Activated CD8-positive, alpha-beta T cell treated with anti-CD3 and anti-CD28 coated beads, Interleukin-2, amount 10 ng/mL, durations not matched to agents 7 days and 5 days (primary cell): ENCODE measurements at regions not wholly inside any gene's neighbourhood (a gene's known extent, or its start where the extent isn't known, plus 50 kb on each side); places are given as distances from the start of the nearest gene placed in this dataset. TPM values are rescaled to one million over a fixed set of nuclear protein-coding genes. Genes with fewer than 3 reads are reported as not detected.

Experiments used
- ATAC-seq: fragments of 150-1000 bp; cut with Tn5 transposase; one replicate; pipeline ENCODE4 v1.10.0; 2021; ENCODE audit warnings: moderate library complexity
- CTCF ChIA-PET: fragments of 350-600 bp; sonication (Branson Sonifier 250); formaldehyde crosslinking; loops from one replicate; lab custom pipeline; 2021; ENCODE audit warnings: antibody characterized with exemption; lab: Charles Lee
- POLR2A ChIA-PET: fragments of 350-600 bp; sonication (Branson Sonifier 250); formaldehyde crosslinking; loops from one replicate; lab custom pipeline; 2021; ENCODE audit warnings: antibody characterized with exemption; lab: Charles Lee
- DNase-seq: peaks from one replicate; pipeline ENCODE4 v3.0.0-alpha.2; 2020
- H3K27ac Mint-ChIP-seq: one replicate; pipeline ENCODE4 v1.8.0; 2021; ENCODE audit warnings: mild to moderate bottlenecking, mixed read lengths
- H3K27me3 Mint-ChIP-seq: one replicate; pipeline ENCODE4 v1.8.0; 2021; ENCODE audit warnings: low read depth, mixed read lengths
- H3K36me3 Mint-ChIP-seq: one replicate; pipeline ENCODE4 v1.8.0; 2021; ENCODE audit warnings: low read depth, mixed read lengths
- H3K4me1 Mint-ChIP-seq: one replicate; pipeline ENCODE4 v1.8.0; 2021; ENCODE audit warnings: low read depth, mixed read lengths
- H3K4me3 Mint-ChIP-seq: one replicate; pipeline ENCODE4 v1.8.0; 2021; ENCODE audit warnings: mild to moderate bottlenecking, mixed read lengths
- H3K9me3 Mint-ChIP-seq: one replicate; pipeline ENCODE4 v1.8.0; 2022; ENCODE audit warnings: mixed read lengths; ENCODE audit not compliant: insufficient read depth
- microRNA-seq: library from miRNA; unstranded; fragments of <30 nt; microRNA quantifications from one replicate; pipeline ENCODE4 v1.2.0, GENCODE V29; 2022

GRCh38 chr11:43583548-43583947, 97.0 kb upstream of the HSD17B12 start:
- H3K4me1 Mint-ChIP-seq = peaks cover 21% of the 10 kb centered on the region
- ChIA-PET POLR2A (no interaction called here), CTCF (no interaction called here)
- no peak overlapping the region for H3K4me3 Mint-ChIP-seq
- ATAC-seq (no peak), DNase-seq (no peak)
- H3K36me3 Mint-ChIP-seq = no peaks in the 10 kb centered on the region
- H3K27me3 Mint-ChIP-seq = peaks cover 63% of the 10 kb centered on the region
- H3K9me3 Mint-ChIP-seq = no peaks in the 10 kb centered on the region
- no peak overlapping the region for H3K27ac Mint-ChIP-seq

- H3K27me3 Mint-ChIP-seq = peaks cover 48% of the 10 kb centered on the region
- no peaks in the 10 kb centered on the region for H3K9me3 Mint-ChIP-seq
- ATAC-seq (no peak), DNase-seq (no peak)
- no peak overlapping the region for H3K4me3 Mint-ChIP-seq
- no peaks in the 10 kb centered on the region for H3K36me3 Mint-ChIP-seq
- POLR2A ChIA-PET = no interaction called here
- CTCF ChIA-PET = interaction anchor here (1.0 to 1.4 kb wide), 2 partner anchors 18 to 265 kb away, joined by 3 to 4 read pairs; no protein-coding TSS in a partner anchor
- H3K4me1 Mint-ChIP-seq = peaks cover 6% of the 10 kb centered on the region
- no peak overlapping the region for H3K27ac Mint-ChIP-seq
Observed at GRCh38 chr11:43585877-43586608, 94.5 kb upstream of the HSD17B12 start.

DNA sequence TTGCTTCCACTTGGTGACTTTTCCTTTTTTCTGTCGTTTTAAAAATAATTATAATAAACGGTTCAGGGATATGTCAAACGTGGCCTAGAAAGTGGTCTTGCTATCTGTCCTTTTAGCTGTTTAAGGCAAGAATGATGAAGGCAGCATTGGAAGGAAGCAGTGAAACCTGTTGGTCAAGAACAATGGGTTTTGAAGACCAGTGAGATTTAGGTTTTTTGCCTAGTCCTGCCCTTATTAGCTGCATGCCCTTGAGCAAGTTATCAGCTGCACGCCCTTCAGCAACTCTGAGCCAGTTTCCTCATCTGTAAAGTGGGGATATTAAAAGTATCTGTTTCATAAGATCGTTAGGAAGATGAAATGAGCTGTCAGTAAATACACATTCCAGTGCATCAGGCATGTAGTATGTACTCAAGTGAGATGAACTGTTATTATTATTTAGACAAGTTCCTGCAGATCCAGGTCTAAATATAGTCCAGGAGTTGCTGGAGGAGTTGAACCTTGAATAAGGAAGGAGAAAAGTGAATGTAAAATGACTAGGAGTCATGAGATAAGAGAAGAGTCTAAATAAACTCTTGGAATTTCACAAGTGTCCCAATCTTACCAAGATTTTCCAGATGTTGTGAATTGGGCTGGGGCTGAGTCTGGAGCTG, 90.8 kb upstream of the HSD17B12 start:
- CTCF ChIA-PET = no interaction called here
- H3K9me3 Mint-ChIP-seq = no peaks in the 10 kb centered on the region
- H3K27me3 Mint-ChIP-seq = peaks cover 27% of the 10 kb centered on the region
- no peak overlapping the region for H3K4me3 Mint-ChIP-seq
- H3K27ac Mint-ChIP-seq = no peak overlapping the region
- no peaks in the 10 kb centered on the region for H3K4me1 Mint-ChIP-seq
- H3K36me3 Mint-ChIP-seq = no peaks in the 10 kb centered on the region
- ATAC-seq = no peak
- POLR2A ChIA-PET = no interaction called here
- DNase-seq = no peak

DNA sequence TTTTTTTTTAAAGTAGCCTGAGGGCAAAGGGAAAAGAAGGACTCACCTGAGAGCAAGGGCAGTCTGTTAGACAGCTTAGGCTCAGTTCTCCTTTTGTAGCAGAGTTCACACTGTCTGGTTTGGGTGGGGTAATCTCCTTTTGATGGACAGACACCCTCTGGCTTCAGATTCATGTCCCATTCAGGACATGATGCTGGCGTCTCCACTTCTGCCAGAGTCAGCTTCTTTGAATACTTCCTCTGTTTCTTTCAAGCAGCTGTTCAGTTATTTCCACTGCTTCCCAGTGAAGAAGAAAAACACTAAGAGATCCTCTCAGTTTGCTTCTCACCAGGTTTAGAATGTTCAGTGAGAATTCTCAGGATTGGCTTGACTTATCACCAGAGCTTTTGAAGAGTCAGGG, 79.0 kb upstream of the HSD17B12 start:
- ChIA-PET POLR2A (no interaction called here), CTCF (no interaction called here)
- DNase-seq = no peak
- no peaks in the 10 kb centered on the region for H3K9me3 Mint-ChIP-seq
- no peak overlapping the region for H3K27ac Mint-ChIP-seq
- H3K4me3 Mint-ChIP-seq = no peak overlapping the region
- H3K4me1 Mint-ChIP-seq = no peaks in the 10 kb centered on the region
- H3K27me3 Mint-ChIP-seq = peaks cover 18% of the 10 kb centered on the region
- no peak for ATAC-seq
- no peaks in the 10 kb centered on the region for H3K36me3 Mint-ChIP-seq

- Mint-ChIP-seq H3K36me3 (no peaks in the 10 kb centered on the region), H3K4me3 (no peak overlapping the region), H3K27me3 (peaks cover 21% of the 10 kb centered on the region), H3K9me3 (no peaks in the 10 kb centered on the region), H3K4me1 (no peaks in the 10 kb centered on the region), H3K27ac (no peak overlapping the region)
- CTCF ChIA-PET = no interaction called here
- POLR2A ChIA-PET = no interaction called here
- no peak for ATAC-seq
- DNase-seq = no peak
Observed at GRCh38 chr11:43602670-43603069, 77.9 kb upstream of the HSD17B12 start.

- Mint-ChIP-seq H3K9me3 (peaks cover 18% of the 10 kb centered on the region), H3K4me3 (no peak overlapping the region), H3K27me3 (peaks cover 9% of the 10 kb centered on the region), H3K4me1 (no peaks in the 10 kb centered on the region), H3K27ac (no peak overlapping the region), H3K36me3 (no peaks in the 10 kb centered on the region)
- DNase-seq = no peak
- CTCF ChIA-PET = no interaction called here
- POLR2A ChIA-PET = no interaction called here
- no peak for ATAC-seq
Observed at GRCh38 chr11:43614214-43614613, 66.3 kb upstream of the HSD17B12 start.

DNA sequence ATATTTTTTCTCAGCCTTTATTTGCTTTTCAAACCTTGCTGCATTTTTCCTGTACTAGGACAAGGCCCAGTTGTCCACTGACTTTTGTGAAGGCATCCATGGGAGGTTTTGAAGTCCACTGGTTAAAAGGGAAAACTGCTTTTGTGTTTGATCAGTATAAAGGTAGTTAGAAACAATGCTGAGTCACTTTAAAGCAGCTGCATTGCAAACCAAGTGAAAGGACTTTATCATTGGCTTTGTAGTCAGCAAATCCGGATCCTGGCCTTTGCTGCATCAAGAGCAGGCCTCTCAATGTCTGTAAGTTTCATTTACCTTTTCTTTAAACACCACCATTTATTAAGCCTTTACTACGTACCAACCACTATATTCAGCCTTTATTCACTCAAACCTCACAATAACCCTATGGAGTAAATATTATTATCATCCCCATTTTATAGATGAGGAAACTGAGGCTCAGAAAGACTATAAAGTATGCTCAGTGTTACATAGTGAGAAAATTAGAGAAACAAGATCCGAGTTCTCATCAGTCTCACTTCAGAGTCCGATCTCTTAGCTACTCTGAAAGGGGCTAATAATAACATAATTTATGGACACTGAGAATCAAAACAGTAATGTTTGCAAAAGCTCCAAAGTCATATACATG, 60.6 kb upstream of the HSD17B12 start:
- H3K4me3 Mint-ChIP-seq = no peak overlapping the region
- ATAC-seq = no peak
- DNase-seq = no peak
- no peak overlapping the region for H3K27ac Mint-ChIP-seq
- no peaks in the 10 kb centered on the region for H3K36me3 Mint-ChIP-seq
- peaks cover 11% of the 10 kb centered on the region for H3K27me3 Mint-ChIP-seq
- no peaks in the 10 kb centered on the region for H3K4me1 Mint-ChIP-seq
- POLR2A ChIA-PET = no interaction called here
- H3K9me3 Mint-ChIP-seq = peaks cover 9% of the 10 kb centered on the region
- CTCF ChIA-PET = no interaction called here

- Mint-ChIP-seq H3K4me3 (no peak overlapping the region), H3K9me3 (no peaks in the 10 kb centered on the region), H3K27ac (no peak overlapping the region), H3K27me3 (peaks cover 27% of the 10 kb centered on the region), H3K4me1 (no peaks in the 10 kb centered on the region), H3K36me3 (no peaks in the 10 kb centered on the region)
- CTCF ChIA-PET = interaction anchor here (1.0 kb wide), 1 partner anchor 20 kb away, joined by 3 read pairs; no protein-coding TSS in a partner anchor
- DNase-seq (no peak), ATAC-seq (no peak)
- POLR2A ChIA-PET = no interaction called here
Observed at GRCh38 chr11:43626798-43627197, 53.7 kb upstream of the HSD17B12 start.

Small RNA genes lying in the stretch of these regions (microRNA-seq; reads per million reads assigned to microRNA genes)
- not detected for gene MIR129-2
- not detected for gene MIR670
